Stimulated activated CD4-positive, alpha-beta T cell treated with anti-CD3 and anti-CD28 coated beads, TNF-alpha, amount 100 ng/mL, for 48 hours (primary cell): ENCODE measurements at regions not wholly inside any gene's neighbourhood (a gene's known extent, or its start where the extent isn't known, plus 50 kb on each side); places are given as distances from the start of the nearest gene placed in this dataset.

Experiments used
- DNase-seq, 3 donors: peaks; one replicate each; pipeline ENCODE4 v3.0.0-alpha.2; 2020; ENCODE audit warnings: low read depth in 3 of 3

DNA sequence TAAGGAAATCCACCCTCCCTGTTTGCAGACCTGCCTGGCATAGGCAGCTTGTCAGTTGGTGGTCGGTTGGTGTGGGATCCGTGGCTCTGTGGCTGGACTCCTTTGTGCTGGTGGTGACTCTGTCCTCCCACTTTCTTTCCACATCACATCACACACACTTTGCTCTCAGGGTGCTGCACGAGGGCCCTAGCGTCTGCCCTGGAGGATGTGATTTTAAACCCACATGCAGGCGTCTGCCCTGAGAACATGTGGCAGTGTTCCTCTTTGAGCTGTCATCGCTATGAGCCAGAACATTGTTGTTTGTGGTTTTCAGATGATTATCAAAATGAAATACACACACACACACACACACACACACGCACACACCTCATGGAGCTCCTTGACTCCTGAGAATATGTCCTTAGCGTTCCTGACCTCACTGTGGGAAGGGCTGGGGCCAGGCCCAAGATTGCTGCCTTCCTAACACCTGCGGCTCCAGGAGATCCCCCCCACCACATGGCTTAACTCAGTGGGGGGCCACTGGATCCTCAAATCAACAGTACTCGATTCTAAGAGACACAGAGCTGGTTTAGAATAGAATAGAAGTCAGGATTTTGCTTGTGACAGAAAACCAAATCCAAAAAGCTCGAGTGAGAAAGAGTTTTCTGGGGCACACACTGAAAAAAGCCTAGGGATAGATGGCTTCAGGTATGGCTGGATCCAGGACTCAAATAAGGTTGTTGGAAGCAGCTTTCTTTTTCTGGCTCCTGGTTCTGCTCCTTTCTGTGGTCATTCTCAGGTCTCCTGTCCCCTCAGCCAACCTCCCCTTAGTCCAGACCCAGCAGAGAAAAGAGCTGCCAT lies 54.8 kb downstream of the RTP5 start:
- no peak for DNase-seq

DNA sequence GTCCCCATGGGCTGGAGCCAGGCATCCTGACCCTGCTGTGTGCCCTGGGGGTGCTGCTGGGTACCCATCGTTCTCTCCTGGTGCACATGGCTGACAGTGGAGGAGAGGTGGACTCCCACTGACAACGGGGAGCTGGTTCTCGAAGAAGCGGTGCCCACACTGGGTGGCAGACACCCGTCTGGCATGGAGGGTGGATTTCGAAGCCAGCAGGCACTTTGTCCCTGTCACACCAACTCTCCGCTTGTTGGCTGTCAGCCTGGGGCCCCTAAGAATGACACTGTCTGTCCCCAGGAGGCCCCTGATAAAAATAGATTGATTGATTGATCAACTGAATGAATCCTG lies 55.4 kb downstream of the RTP5 start:
- no peak for DNase-seq

DNA sequence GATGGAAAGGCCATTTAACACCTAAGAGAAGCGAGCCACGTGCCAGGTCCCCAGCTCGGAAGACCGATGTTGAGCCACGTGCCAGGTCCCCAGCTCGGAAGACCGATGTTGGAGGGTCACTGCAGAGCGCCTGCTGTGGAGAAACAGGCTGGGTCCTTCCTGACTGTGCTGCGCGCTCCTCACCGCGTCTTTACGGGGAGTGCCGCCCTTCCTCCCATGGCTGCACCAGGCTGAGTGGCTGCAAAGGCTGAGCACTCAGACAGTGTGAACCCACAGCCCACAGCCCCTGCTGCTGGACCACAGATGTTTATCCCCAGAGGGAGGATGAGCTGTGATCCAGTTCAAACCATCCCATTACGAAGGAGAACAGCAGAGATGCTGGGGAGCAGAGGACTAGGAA lies 55.7 kb downstream of the RTP5 start:
- DNase-seq: no peak

DNA sequence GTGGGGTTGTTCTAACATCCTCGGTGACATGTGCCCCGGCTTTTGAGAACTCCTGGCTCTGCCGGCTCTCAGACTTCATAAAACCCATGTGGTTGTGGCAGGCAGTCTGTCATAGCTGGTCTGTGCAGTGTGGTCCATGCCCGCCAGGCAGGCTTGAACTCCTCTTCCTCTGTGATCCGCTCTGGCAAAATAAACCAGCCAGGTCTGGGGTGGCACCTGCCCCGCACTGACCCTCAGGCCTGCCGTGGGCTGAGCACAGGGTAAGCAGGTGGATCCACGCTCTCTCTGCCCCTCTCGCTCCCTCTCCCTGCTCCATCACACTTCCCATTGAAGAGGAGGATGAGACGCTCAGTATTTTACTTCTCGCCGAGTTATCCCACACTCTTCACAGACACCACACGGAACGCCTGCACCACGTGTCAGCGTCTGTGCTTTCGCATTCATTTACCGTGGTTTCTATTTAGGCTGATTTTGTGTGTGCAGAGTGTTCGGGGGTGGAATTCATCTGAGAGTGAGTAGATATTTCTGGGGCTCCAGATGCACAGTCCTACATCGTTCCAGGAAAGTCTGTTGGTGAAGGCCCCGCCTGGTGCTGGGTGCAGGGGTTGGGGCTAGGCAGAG lies 56.4 kb downstream of the RTP5 start:
- no peak for DNase-seq

DNA sequence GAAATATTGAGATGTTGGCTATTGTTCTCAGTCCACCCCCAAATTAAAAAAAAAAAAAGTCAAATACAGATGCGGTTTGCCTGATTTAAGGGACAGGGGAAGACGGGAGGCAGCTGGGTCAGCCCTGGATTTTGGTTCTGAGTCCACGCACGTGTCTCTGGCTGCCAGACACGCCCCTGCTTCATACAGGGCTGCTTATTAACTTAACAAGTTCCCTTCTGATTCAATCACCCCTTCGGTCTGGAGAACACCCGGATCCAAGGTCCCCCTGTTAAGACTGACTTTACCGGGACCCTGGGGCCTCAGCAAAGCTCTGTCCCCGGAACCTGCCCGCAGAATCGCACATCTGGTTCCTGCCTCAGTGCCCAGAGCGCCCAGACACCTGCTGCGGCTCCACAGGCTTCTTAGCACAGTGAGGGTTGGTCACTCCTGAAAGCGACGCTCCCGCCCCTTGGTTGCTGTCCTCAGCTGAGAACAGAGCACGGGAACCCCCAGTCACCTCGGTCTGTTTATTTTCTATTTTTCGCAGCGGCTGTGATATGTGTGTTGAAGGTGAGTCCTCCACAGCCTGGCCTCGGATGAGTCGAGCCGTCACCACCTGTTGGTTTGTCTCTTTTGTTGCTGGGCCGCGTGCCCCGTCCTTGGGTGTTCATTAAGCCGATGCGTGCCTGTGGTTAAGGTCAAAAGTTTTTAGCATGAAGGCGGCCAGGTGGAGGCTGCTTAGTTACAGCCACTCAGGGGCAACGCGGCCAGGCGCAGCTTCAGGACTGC lies 57.2 kb downstream of the RTP5 start:
- no peak for DNase-seq

DNA sequence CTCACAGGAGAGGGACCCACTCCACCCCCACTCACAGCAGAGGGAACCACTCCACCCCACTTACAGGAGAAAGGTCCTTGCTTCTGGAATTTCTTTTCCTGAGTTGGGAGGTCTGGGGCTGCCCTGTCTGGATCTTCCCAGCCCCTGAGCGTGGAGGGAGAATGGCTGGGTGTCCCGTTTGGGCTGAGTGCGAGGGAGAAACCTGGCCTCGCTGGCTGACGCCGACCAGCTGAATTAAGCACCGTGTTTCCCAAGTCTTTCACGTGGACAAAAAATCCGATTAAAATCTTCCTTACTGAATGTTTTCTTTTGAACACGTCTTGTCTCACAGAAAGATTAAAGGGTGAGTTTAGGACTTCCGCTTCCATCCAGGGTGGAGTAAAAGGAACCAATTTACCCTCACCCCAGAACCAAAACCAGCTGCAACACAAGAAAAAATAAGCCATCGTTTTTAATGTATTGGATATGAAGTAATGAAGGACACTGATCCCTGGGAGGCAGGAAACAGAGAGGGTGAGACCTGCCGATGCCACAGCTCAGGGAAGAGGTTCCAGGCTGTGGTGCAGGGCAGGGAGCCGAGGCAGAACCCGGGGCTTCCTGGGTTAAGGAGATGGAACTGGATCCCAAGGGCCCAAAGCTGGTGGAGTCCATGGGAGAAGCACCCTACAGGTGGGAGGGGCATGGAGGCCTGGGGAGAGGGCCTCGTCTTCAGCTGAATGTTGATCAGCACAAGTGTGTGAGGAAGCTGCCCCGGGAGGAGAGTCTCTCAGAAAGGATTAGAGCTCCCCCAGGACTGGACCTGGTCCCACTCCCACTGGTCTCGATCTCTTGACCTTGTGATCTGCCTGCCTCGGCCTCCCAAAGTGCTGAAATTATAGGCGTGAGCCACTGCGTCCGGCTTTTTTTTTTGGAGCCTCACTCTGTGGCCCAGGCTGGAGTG lies 60.3 kb downstream of the RTP5 start:
- DNase-seq: no peak

DNA sequence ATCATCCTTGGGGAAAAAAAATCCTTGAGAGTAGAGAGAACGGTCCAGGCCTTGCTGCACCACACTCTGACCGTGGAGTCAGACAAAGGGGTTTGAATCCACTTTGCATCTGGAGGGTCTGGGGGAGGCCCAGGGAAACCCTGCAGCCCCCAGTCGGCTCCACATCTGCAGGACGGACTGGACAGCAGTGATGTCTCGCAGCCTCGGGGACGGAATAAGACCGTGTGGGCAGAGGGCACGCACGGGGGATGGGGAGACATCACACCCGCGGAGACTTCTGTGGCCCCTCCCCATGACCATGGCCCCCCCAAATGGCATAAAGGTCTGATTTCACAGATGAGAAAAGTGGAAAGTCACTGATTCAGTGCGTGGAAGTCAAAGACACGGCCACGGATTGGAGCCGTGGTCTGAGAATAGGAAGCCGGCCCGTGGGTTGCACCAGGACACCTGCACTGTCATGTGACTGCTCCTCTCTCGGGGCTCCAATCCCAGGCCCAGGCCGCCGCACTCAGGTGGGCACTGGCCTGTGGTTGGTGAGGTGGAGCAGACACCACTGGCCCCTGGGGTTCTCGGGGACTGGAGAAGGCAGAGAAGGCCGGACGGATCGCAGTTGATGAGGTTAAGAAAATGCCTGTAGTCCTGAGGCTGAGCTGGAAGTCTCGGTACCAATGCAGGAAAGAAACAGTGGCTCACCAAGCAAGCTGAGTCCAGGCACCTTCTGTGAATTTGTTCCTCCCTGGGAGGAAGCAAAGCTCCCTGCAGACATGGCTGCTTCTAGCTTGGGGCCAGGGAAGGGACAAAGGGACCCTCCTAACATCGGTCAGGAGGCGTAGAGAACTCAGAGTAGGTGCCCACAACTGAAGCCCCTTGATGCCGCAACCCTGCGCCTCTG lies 61.8 kb downstream of the RTP5 start:
- DNase-seq: no peak

DNA sequence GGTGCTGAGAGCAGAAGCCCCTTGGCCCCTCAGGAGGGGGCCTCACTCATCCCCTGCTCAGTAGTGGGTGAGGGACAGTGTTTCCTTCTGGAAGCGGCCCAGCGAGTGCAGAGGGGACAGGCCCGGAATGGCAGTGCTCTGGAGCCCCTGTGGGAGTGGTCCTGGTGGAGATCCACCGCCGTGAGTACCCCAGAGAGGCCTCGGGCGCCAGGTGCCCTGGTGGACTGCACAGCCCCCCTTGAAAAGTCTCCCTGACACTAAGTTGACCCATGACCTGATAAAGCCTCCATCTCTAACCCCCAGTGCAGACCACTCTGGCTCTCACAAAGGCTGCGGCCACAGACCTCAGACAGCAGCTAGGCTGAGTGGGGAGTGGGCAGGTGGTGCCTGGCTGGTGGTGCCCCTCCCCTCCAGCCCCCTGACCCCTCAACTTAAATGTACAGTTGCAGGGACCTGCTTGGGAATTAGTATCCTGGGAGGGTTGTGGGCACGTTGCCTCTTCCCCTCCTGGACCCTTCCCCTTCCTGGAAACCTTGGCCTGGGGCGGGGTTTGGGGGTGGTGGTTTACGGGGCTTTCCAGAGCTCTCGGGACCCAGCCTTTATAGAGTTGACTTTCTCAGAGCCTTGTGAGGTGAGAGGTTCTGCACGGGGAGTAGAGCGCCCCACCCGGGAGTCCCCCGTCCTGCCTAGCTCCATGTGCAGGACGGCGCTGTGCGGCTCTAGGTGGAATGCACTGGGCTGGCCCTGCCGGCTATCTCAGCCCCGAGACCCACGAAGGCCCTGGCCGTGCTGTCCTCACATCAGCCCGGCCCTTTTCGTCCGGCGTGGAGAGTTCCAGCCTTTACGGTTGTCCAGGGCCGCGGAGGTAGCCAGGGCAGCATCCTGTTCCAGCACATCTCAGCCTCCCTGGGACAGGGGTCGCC lies 62.7 kb downstream of the RTP5 start:
- DNase-seq: no peak

DNA sequence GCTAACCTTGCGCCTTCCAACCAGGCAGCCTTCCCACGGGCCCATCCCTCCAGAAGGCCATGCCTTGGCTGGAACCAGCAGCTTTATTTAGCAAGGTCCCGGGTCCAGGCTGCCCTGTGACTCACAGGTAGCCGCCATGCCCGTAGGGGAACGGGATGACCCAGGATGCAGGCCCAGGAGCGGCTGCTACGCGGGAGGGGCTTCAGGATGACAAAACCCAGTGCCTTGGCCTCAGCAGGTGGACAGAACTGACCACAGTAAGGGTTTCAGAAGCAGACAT lies 63.3 kb downstream of the RTP5 start:
- DNase-seq: no peak

DNA sequence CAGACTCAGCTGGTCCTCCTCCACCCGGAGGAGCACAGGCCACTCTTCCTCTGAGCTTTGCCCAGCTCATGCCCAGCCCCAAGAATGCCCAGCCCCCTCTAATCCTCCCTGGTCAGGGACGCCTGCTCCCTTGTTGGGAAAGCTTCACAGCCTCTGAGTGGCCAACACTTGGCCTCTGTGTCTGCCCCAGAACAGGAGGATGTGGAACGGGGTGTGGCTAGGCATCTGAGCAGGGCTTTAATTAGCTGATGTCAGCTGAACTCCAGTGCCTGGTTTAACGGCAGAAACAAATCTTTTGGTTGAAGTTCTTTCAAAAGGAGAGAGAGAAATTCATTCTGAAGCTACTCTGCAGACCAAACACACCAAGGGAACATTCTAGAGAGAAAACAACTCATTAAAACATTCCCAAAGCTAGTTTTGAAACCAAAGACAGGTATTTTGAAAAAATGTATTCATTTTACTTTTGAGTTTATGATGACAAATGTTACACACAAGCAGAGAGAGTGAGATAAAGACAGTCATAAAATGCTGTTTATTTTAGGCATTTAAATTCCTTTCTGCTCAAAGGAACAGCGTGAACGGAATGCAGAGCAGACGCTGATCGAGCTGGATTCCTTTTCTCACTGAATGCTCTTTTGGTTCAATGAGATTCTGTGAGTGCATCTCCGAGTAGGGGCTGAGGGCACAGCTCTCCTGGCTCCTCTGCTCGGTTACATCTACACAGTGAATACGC lies 63.8 kb downstream of the RTP5 start:
- no peak for DNase-seq

DNA sequence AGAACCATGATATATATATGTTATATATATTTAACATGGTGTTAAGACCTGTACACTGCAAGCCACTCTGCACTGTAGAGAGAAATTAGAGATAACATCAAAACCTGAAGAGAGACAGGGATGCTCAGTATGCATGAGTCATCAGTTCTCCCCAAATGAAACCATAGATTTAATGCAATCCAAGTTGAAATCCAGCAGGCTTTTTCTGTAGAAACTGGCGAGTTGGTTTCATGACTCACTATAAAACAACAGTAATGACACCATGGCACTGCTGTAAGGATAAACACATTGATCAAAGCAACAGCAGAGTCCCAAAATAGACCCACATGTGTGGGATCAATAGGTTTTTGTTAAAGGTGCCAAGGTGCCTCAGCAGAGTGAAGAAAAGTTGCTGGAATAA lies 65.8 kb downstream of the RTP5 start:
- DNase-seq: no peak

DNA sequence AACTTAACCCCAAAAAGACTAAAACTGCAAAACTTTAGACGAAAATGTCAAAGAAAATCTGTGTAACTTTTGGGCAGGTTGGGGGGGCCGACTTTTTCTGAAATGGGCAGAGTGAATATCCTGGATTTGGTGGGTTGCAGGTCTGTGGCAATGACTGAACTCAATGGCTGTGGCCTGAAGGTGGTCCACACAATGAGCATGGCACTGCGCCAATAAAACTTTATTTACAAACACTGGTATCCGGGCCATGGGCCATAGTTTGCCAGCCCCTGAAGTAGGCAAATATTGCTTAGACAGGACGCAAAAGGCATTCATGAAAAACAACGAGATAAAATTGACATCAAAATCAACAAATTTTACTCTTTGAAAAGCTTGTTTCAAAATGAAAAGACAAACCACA lies 66.2 kb downstream of the RTP5 start:
- no peak for DNase-seq

DNA sequence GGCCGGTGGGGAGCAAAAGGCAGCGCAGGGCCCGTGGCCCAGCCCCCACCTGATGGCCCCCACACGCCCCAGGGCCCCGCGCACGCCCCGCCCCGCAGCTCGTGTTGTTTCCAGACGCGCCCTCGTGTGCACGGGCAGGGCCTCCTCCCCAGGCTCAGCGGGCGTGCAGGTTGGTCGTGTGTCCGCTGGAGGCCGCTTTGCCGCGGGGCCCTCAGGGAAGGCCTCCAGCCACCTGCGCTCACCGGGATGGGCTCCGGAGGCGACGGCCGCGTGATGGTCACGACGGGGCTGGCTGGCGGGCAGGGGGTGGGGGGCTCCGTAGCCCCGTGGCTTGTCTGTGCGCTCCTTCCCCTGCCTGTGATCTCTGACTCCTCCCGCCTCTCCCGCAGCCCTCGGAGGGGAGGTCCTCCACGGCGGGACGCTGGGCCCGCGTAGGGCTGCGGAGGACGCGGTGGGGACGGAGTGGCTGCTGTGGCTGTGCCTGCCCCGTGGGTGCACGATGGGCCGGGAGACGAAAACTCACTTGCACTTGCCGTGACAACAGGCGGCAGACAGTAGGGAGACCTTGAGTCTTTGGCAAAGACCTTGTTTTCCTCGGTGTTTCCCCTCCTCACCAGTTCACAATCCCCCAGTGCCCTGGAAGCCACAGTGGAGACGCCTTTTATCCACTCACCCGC lies 67.1 kb downstream of the RTP5 start:
- DNase-seq: no peak

DNA sequence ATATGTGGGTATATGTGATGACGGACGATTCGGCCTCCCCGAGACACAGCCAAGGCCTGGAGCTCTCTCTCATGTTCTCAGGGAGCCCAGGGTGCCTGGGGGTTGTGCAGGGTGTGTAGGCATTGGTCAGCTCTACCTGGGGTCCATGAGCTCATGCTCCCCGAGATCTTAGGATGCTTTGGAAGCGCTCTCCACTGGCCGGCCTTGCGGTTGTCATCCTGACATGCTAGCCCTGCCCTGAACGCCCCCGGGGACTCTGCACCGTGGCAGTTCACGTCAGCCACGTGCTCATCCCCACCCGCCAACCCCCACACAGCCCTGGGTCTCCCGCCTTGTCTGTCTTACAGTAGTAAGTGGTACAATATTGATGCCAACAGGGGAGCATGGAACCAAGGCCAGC lies 67.8 kb downstream of the RTP5 start:
- no peak for DNase-seq

DNA sequence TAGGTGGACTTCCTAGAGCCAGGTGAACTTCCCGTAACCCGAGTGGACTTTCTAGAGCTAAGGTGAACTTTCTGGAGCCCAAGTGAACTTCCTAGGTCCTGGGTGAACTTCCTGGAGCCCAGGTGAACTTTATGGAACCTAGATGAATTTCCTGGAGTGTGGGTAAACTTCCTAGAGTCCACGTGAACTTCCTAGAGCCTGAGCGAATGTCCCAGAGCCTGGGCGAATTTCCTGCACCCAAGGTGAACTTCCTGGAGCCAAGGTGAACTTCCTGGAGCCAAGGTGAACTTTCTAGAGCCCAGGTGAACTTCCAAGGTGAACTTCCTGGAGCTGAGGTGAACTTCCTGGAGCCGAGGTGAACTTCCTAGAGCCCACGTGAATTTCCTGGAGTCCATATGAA lies 70.0 kb downstream of the RTP5 start:
- no peak for DNase-seq

DNA sequence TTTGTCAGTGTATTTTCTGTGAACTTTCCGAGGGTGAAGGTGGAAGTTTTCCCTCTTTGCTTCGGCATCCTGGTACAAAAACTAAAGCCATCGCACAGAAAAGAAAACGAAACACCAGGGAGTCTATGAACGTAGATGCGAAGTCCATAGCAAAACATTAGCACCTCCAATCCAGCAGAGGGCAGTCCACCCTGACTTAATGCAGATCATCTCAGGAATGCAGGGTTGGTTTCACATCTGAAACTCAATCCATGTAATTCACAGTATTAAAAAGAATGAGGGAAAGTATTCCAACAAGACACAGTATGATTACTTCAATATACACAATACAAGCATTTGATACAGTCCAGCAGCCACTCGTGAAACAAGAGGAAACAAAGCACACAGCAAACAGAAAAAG lies 70.8 kb downstream of the RTP5 start:
- DNase-seq: no peak

DNA sequence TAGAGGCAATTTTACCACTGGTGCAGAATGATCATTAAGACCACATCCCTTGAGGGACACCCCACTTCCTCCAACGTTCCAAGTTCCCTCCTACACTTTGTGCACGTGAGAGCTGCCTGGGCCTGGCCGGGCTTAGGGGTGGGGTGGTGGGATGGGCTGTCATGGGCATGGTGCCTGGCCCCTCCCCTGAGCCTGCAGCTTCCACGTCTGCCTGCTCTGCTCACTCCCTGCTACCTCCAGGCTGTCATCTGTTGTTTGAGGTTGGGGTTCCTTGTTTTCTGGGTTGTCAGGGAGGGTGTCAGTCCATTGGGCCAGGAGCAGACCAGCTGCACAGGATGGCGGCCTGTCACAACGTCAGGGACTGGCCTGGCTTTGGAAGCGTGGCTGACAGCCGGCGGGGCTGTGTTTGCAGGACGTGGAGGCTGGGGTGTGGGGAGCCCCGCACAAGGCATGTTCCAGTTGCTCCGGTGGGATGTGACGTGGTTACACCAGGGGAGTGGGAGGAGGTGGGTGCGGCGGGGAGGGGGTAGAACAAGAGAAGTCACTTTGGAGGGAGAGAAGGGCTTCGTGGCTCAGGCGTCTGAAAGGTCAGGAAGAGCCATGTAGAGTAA lies 72.3 kb downstream of the RTP5 start:
- no peak for DNase-seq
